ENCODE measurements at regions not wholly inside any gene's neighbourhood (a gene's known extent, or its start where the extent isn't known, plus 50 kb on each side); places are given as distances from the start of the nearest gene placed in this dataset.

GRCh38 chr7:3174515-3175284, 126.4 kb upstream of the SDK1 start:
- TF ChIP-seq CTCF (IDR thresholded peaks at IDR 0.05) (no peak), POLR2A (IDR thresholded peaks at IDR 0.05) (no peak)
